Prostate gland (tissue), 2 donors: ENCODE measurements at regions not wholly inside any gene's neighbourhood (a gene's known extent, or its start where the extent isn't known, plus 50 kb on each side); places are given as distances from the start of the nearest gene placed in this dataset.

ENCODE experiments used
- POLR2A ChIP-seq: fragments of 450-650 bp; IDR thresholded peaks from one replicate; pipeline ENCODE4 v1.6.1; 2016; ENCODE audit warnings: antibody characterized with exemption, mild to moderate bottlenecking
- POLR2AphosphoS5 ChIP-seq: sonication (generic); formaldehyde crosslinking; IDR thresholded peaks from one replicate; pipeline ENCODE4 v1.6.1; 2017; ENCODE audit warnings: antibody characterized with exemption
- TF ChIP-seq, protein P1 (sequence below), 4 experiments: fragments of 200-600 bp in 2 of 4; fragments of 450-650 bp in 2 of 4; sonication (generic) in 2 of 4; IDR thresholded peaks; 1 replicate in 3 of 4; 2 replicates in 1 of 4; pipeline ENCODE4 v1.5.1; 2016 to 2019; ENCODE audit warnings: antibody characterized with exemption in 4 of 4, mild to moderate bottlenecking in 2 of 4, moderate library complexity in 2 of 4

DNA sequence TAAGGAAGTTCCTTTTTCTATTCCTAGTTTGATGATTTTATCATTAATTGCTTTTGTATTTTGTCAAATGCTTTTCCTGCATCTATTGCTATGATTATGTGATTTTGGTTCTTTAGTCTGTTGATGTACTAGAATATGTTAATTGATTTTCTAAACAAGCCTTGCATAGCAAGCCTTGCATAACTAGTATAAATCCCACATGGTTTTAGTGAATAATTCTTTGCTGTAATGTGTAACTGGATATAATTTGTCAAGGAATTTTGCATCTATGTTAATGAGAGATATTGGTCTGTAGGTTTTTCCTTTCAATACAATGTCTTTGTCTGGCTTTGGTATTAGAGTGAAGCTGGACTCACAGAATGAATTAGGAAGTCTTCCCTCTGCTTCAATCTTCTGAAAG, 460.2 kb downstream of the LTN1 start:
- TF ChIP-seq, protein P1, sequence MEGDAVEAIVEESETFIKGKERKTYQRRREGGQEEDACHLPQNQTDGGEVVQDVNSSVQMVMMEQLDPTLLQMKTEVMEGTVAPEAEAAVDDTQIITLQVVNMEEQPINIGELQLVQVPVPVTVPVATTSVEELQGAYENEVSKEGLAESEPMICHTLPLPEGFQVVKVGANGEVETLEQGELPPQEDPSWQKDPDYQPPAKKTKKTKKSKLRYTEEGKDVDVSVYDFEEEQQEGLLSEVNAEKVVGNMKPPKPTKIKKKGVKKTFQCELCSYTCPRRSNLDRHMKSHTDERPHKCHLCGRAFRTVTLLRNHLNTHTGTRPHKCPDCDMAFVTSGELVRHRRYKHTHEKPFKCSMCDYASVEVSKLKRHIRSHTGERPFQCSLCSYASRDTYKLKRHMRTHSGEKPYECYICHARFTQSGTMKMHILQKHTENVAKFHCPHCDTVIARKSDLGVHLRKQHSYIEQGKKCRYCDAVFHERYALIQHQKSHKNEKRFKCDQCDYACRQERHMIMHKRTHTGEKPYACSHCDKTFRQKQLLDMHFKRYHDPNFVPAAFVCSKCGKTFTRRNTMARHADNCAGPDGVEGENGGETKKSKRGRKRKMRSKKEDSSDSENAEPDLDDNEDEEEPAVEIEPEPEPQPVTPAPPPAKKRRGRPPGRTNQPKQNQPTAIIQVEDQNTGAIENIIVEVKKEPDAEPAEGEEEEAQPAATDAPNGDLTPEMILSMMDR (IDR thresholded peaks at IDR 0.05) = no peak
- TF ChIP-seq POLR2A (no peak), POLR2AphosphoS5 (no peak)
